GM18511 (cell line): ENCODE measurements at regions not wholly inside any gene's neighbourhood (a gene's known extent, or its start where the extent isn't known, plus 50 kb on each side); places are given as distances from the start of the nearest gene placed in this dataset.

Source experiments
- ATAC-seq: cut with Tn5 transposase; IDR thresholded peaks from one replicate; pipeline ENCODE4 v1.9.1; 2021; ENCODE audit warnings: mild to moderate bottlenecking, moderate library complexity; ENCODE audit not compliant: unreplicated experiment

DNA sequence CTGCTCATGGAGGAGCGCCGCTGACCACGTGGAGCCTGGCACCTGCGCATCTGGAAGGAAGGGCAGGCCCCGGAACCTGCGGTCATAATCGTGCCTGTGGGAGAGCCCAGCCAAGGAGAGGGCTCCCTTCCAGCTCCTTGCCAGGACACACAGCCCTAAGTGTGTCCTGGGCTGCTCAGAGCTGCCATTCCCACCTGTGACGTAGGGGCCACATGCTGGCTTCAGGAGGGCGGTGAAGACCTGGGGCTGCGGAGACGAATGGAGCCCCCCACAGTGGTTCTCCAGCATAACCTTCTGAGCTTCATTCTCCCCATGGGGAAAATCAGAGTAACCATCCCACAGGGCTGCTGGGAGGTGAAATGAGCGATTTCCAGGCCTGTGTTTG, 127.6 kb upstream of the CHST15 start:
- ATAC-seq, result no peak

DNA sequence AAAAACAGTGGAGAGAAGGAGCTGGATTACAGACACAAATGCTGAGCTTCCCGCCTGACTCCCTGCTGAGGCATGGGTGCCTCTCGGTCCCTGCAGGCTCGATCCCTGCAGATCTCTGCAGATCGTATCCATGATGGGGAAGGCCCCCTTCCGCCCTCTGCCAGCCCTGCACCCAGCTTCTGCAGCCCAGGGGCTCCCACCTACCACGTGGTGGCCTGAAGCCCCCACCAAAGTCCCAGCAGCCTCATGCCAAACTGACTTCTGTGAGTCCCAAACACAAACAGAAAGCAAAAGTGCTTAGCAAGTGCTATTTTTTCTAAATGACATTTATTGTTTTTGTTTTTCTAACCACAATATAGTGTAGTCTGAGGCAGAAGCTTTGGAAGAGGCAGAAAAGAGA, 127.1 kb upstream of the CHST15 start:
- ATAC-seq, result no peak

DNA sequence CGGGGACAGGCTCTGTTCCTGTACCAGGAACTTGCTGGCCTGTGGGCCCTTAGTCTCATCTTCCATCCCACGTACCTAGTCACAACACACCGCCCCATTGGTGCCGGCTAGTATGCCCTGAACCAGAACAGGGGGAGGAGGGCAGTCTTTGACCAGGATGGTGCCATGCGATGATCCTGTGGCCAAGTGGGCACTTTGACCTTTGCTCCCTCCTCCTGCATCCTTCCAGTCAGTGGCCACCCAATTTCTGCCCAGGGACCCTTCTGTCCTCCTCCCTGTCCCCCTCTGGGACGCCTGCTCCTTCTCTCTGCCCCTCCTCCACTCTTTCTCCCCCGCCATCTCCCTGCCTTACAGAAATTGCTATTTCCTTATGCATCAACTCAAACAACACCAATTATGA, 126.3 kb upstream of the CHST15 start:
- no peak for ATAC-seq

DNA sequence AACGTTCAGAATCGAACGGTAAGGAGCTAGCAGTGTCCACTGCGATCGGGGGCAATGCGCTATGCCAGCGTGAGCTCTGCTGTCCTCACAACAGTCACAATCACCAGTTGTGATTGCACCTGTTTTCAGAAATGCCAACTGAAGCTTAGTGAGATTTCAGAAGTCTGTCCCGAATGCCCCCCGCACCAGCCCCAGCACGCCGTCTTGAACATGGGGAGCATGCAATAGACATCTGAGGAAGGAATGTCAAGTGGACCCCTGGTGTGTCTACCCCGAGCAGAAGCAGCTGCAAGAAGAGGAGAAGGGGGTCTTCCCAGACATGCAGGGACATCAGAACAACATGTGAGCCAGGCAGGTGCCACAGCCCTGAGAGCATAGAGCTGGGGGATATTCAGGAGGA, 125.7 kb upstream of the CHST15 start:
- ATAC-seq, result no peak

DNA sequence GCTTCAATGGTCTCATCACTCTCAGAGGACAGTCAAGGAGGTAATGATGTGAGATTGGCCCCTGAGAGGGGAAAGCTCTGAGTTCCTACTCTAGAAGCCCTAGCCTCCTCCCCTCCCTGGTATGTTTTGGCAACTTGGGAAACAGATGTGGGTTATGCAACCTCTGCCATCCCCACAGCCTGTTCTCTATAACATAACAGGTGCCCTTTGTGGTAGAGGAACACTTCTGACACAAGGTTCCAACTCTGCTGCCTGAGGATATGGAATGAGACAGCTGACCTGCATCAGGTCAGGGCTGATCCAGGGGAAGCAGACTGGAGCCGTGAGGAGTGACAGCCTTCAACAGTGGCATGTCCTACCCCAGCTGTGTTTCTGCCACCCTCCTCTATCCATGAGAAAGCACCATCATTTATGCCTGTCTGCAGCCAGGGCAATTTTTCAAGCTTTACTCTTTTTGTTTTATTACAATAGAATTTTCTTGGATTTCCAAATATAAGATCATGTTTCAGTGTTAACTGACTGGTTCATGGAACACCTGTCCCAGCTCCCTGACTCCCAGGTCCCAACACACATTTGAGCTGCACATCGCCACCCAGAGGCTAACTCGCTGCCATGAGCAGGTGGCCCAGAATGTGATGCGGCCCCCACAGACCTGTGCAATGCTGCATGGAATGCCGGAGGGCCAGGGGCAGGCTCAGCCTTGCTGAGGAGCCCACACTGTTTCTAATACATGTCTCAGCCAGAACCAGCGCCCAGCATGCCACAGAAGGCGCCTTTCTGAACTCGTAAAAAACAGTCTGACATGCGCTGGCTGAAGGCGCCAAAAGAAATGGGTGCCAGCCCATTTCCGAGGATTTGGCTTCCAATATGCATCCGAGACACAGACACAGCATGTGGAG, 124.8 kb upstream of the CHST15 start:
- no peak for ATAC-seq

DNA sequence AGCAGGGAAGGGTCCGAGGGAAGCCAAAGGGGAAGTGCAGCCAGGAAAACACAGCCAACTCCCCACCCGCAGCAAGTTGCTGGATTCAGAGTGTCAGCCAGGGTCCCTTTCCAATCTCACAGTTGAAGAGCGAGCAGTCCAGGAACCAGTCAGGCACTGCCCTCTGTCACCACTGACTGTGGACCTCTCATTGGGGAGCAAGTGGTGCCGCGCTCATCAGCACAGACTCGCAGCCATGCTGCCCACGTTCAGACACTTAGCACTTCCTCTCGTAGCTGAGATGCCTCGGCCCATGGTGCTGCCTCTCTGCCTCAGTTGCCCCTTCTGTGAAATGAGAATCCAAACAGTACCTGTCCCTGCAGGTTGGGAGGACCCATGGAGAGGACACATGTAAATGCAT, 123.6 kb upstream of the CHST15 start:
- ATAC-seq, result no peak

DNA sequence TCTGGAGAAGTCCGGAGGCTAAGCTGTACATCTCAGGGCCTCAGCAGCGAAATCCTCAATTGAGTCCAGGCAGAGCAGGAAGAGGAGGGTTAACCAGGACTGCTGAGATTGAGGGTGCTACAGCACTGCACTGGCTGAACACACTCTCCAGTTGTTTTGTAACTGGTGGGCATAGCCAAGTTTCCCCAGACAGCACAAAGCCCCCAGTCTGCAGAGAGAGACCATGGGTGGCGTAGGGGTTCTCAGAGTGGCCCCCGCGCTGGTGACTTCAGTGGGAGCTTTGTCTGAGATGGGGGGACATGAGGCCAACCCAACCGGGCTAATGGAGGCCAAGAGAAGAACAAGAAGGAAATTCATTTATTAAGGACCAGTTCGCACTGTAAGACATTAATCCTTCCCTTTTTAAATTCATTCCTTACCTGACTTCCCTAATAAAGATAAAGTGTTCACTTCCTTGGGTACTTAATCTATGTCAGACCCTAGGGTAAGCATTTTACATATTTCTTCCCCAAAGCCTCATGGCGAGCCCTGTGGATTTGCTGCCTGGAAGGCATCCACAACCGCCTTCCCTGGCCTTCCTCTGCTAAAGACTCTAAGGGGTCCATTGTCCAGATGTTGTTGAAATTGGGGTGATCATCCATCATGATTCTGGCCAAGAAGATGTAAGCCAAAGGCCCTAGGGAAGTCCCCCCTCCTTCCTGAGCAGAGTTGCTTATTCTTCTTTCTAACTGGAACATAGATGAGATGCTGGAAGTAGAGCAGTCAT, 121.4 kb upstream of the CHST15 start:
- ATAC-seq, result no peak

DNA sequence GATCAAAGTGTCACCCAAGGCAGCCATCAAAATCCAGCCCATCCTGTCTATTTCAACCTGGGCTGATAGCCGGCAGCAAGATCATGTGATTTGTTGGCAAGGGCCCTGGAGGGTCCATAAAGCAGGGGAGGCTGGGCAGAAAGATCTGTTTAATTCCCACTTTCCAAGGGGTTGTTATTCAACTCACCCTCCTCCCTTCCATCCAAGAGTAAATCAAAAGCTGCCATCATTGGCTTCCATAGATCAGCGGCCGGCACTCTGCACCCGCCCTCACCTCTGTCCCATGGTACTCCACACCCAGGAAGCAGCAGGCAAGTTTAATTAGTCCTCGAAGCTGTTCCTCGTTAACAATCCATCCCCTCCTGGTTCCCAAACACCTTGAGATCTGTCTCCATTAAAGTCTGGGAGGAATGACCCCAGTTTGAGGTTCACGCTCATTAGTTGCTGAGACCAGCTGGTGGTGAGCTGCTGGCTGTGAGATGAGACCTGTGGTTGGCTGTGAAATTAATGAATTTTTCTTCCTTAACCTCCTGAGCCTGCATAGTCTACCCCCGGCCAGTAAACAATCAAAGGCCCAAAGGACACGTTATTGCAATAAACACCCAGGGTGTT, 120.6 kb upstream of the CHST15 start:
- no peak for ATAC-seq

DNA sequence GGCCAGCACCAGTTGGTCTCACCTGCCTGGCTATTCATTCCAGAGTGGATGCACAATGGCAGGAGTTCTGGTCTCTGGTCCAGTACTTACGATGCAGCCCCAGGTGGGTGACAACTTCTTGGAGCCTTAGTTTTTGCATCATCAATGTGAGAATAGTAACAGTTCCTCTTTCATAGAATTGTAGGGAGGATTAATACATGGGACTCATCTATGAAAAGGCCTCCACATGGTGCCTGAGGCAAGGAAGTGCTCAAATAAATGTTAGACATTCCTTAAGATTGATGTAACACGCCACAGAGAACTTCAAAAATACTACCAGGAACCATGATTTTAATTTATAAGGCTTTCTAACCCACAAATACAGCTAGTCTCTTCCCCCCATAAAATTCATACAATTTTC, 120.1 kb upstream of the CHST15 start:
- ATAC-seq, result no peak

DNA sequence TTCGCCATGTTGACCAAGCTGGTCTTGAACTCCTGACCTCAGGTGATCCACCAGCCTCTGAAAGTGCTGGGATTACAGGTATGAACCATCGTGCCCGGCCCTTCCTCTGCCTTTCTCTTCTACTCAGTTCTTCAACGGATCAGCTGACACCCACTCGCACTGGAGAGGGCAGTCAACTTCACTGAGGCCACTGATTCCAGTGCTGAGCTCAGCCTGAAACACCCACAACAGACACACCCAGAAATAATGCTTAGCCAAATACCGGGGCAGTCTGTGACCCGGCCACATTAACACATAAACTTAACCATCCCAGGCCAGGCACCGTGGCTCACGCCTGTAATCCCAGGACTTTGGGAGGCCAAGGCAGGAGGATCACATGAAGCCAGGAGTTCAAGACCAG, 119.3 kb upstream of the CHST15 start:
- ATAC-seq, result no peak

DNA sequence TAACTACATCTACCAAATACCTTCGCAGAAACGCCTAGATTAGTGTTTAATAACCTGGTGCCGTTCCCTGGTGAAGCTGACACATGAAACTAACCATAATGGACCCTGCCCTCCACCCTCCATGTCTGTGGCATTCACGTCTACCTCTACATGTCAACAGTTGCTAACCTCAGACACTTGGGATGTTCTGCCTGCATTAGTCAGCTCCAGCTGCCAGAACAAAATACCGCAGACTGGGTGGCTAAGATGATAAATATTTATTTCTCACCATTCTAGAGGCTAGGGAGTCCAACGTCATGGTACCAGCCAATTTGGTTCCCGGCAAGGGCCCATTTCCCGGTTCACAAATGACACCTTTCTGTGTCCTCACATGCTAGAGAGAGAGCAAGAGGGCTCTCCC, 118.5 kb upstream of the CHST15 start:
- ATAC-seq, result no peak

DNA sequence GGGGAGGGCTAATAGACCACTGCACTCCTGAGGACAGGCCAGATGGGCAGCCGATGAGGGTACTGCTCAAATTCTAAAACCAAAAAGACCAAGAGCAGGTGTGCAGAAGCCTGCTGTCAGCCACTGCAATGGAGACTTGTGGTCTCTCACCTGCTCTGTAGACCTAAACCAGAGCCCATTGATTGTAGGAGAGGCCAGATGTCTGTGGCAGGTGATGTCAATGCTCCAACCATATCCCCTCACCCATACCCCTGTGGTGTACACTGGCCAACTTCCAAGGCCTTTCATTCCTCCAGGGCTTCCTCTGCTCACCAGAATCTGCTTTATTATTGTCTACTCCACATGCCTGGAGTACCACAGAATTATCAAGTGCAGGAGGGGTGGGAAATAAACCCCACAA, 116.9 kb upstream of the CHST15 start:
- ATAC-seq, result no peak

DNA sequence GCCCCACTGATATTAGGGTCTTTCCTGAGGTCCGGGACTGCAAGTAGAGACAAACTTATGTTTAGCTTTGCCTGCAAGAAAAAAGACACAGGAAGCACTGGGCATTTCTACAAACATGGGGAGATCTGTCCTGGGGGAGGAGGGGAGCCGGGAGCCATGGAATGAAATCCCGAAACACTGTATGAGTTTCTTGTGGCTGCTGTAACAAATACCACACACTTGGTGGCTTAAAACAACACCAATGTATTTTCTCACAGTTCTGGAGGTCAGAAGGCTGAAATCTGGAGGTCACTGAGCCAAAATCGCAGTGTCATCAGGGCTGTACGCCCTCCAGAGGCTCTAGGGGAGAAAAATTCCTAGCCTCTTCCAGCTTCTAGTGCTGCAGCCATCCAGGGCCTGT, 114.0 kb upstream of the CHST15 start:
- no peak for ATAC-seq

DNA sequence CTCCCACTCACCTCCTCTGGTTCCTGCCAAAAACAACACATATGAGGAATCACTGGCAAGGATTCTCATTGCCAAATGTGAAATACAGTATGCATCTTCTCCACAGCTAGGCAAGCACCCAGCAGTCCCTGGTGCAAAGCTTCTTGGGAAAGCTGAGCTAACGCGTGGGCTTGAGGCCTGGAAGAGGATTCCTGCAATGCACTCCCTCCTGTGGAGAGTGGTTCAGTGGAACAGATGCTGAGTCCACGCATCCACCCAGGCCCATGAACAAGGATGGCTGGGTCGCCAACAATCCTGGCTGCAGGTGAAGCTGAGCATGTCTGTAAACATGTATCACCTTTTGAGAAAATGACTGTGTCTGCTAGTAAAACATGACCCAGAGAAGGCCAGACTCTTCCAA, 113.2 kb upstream of the CHST15 start:
- no peak for ATAC-seq

DNA sequence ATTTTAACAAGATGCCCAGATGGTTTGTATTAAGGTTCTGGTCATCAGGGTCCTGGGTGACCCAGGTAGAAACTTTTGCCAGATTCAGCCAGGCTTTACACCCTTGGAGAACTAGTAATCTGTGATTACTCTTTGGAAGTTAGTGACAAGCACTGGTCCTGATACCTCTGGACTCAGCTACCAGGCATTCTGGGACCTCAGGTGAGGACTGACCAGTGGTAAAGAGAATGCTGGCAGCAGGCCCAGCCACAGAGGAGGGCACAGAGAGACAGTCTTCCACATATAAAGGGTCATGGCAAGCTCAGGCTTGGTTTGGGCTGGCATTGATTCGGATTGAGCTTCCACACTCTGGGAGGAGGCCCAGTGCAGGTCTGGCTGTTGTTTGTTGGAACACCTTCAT, 112.0 kb upstream of the CHST15 start:
- ATAC-seq, result no peak

DNA sequence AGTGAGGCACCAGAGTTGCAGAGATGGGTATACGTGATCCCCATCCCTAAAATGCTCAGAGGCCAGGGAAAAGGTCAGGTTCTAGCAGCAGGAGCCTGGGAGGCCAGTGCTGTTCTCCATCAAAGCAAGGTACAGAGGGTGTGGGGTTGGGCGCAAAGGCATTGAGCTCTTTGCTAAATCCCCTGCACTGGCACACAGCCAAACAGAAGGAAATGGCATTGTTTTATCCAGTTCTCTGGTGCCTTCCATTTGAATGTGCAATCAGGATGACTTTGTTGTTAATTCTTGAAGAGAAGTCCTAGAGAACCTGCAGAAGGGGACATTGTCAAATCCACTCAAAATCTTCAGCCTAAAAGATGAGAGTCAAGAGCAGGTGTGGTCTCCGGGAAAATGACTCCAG, 111.3 kb upstream of the CHST15 start:
- ATAC-seq, result no peak

DNA sequence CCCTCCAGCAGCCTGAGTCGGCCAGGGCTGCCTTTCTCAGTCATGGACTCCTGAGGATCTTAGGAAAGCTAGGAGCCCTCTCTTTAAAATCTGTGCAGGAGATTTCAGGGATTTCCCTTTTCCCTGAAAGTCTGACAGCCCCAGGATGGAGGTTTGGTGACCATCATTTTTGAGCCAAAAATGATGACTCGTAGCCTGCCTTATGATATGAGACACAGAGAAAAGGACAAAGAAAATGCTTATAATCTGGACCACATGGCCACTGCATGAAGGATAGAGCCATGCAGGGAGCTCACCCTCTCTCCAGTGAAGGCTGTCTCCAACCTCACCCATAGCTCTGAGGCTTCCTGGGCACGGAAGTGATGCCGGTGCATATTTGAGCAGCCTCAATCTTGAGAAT, 106.6 kb upstream of the CHST15 start:
- ATAC-seq, result no peak

DNA sequence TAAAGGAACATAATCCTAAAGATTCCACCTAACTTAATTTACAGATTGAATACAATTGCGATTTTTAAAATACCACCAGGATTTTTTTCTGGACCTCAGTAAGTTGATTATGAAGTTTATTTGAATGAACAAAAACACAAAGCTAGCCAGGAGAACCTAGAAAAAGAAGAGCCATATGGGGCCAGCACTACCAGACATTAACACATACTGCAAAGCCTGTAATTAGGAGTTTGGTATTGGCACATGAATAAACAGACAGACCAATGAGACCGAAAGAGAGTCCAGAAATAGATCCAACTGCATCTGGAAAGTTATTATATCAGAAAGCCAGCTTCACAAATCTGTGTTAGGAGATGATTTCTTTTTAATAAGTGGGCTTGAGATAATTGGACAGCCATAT, 105.5 kb upstream of the CHST15 start:
- ATAC-seq, result no peak

DNA sequence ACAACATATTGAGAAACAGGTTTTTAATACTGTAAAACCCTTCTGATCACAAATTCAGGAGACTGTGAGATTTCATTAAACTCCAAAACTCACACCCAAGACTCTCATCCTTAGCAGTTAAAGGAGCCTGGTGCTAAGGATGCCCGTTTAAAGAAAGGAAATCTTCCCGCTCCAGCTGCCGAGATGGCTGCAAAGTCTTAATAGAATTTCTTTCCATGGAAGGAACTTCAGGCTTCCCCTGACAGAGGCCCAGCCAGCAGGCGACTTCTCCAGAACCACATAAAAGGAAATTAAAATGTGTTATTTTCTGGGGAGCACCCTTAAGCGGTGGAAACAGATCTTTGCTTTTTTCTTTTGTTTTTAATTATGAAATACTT, 104.7 kb upstream of the CHST15 start:
- ATAC-seq, result no peak

DNA sequence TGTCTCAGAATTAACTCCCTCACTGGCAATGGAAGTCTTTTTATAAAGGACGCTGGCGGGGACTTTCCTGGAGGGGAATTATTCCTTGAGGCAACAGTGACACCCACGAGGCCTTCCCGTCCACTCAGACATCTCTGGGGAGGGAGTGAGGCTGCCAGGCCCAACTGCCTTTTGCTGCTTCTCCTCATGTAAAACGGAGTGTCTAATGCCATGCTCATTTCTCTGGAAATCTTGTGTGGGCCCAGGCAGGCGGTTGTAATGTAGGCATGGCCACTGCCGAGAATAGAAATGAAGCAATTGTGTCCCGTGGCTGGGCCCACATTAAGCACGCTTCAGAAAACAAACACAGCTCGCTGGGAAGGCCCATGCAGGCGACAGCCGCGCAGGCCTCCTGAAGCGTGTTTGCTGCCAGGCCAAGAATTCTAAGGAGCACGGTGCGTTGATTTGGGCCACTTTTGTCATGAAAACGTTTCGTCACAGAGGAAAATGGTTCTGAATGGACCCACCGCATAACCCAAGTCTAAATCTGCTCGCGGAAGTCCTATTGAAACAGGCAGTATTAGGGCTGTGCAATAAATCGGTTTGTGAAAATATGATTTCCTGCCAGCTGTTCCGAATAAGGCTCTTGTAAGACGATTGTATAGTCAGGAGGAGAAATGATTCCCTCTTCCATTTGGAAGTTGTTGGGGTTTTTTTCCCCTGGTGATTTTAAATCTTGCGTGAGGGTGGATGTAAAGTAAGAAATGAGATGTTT, 104.2 kb upstream of the CHST15 start:
- no peak for ATAC-seq

DNA sequence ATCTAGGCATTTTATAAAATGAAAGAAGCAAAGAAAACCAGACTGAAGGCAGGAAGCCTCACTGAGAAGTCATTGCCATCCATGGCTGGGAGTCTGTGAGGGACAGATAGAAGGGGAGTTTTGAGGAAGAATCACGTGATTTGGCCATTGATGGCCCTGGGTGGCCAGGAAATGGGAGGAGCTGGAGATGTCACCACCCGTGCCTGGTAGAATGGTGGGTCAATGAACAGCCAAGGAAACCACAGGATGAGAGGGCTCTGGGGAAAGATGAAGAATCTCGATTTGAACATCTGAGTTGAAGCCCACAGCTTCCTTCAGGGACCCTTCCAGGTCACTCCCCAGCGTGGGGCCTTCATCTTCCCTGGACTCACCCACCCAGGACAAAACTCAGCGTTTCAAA, 103.3 kb upstream of the CHST15 start:
- no peak for ATAC-seq
